ENCODE measurements at regions not wholly inside any gene's neighbourhood (a gene's known extent, or its start where the extent isn't known, plus 50 kb on each side); places are given as distances from the start of the nearest gene placed in this dataset.
"Not testable (repeated sequence)": the region's sequence is repeated elsewhere in the genome, so short reads cannot be mapped to it uniquely, and the experiment has no call there.

GRCh38 chr2:138324068-138324771 is 177.3 kb upstream of the SPOPL start:
- DNase-seq, result no peak

- DNase-seq, result no peak
These were observed 173.6 kb upstream of the SPOPL start for GRCh38 chr2:138327967-138328366.

GRCh38 chr2:138329162-138329561 is 172.4 kb upstream of the SPOPL start:
- DNase-seq, result no peak

GRCh38 chr2:138329591-138329990 is 172.0 kb upstream of the SPOPL start:
- DNase-seq, result no peak

- DNase-seq, result no peak
These were observed 168.4 kb upstream of the SPOPL start for GRCh38 chr2:138333121-138333520.

- DNase-seq, result no peak
These were observed 167.9 kb upstream of the SPOPL start for GRCh38 chr2:138333677-138334076.

- DNase-seq, result no peak
These were observed 167.2 kb upstream of the SPOPL start for GRCh38 chr2:138334323-138334722.

GRCh38 chr2:138335036-138335435 is 166.5 kb upstream of the SPOPL start:
- DNase-seq, result peak in 1 of 3 donors; percentile 2

- no peak for DNase-seq
These were observed 165.4 kb upstream of the SPOPL start for GRCh38 chr2:138336146-138336545.

- DNase-seq, result no peak
These were observed 146.3 kb upstream of the SPOPL start for GRCh38 chr2:138355244-138355643.

- DNase-seq, result no peak
These were observed 145.4 kb upstream of the SPOPL start for GRCh38 chr2:138356178-138356577.

- no peak for DNase-seq
These were observed 142.0 kb upstream of the SPOPL start for GRCh38 chr2:138359532-138359931.

GRCh38 chr2:138364554-138365162 is 136.9 kb upstream of the SPOPL start:
- DNase-seq, result no peak

GRCh38 chr2:138365581-138365980 is 136.0 kb upstream of the SPOPL start:
- no peak for DNase-seq

GRCh38 chr2:138369856-138370255 is 131.7 kb upstream of the SPOPL start:
- no peak for DNase-seq

- peak; percentile 48 to 51 (median 48) for DNase-seq
These were observed 127.6 kb upstream of the SPOPL start for GRCh38 chr2:138373993-138374408.

- DNase-seq, result no peak
These were observed 120.2 kb upstream of the SPOPL start for GRCh38 chr2:138381373-138381772.

GRCh38 chr2:138382672-138383071 is 118.9 kb upstream of the SPOPL start:
- no peak for DNase-seq

- not testable (repeated sequence) for DNase-seq
These were observed 115.4 kb upstream of the SPOPL start for GRCh38 chr2:138386191-138386590.

GRCh38 chr2:138389063-138389462 is 112.5 kb upstream of the SPOPL start:
- no peak for DNase-seq

GRCh38 chr2:138390316-138390945 is 111.1 kb upstream of the SPOPL start:
- DNase-seq, result no peak

GRCh38 chr2:138391946-138392345 is 109.6 kb upstream of the SPOPL start:
- DNase-seq, result no peak

- no peak for DNase-seq
These were observed 105.8 kb upstream of the SPOPL start for GRCh38 chr2:138395565-138396306.

GRCh38 chr2:138396843-138397242 is 104.7 kb upstream of the SPOPL start:
- no peak for DNase-seq
